ENCODE measurements at regions not wholly inside any gene's neighbourhood (a gene's known extent, or its start where the extent isn't known, plus 50 kb on each side); places are given as distances from the start of the nearest gene placed in this dataset.

- TF ChIP-seq CTCF (IDR thresholded peaks at IDR 0.05) (no peak), MYC (IDR thresholded peaks at IDR 0.05; ENCODE audit: borderline replicate concordance, low read length) (no peak), MAZ (IDR thresholded peaks at IDR 0.05; ENCODE audit: borderline replicate concordance, low read depth, low read length) (no peak), NFE2L2 (conservative IDR thresholded peaks at IDR 0.05; ENCODE audit: low read length) (no peak), EHMT2 (IDR thresholded peaks at IDR 0.05; ENCODE audit: low read depth) (no peak), POLR2A (IDR thresholded peaks at IDR 0.05; ENCODE audit: low read length) (no peak), NPAS2 (CRISPR knock-in tag; IDR thresholded peaks at IDR 0.05; ENCODE audit: borderline replicate concordance) (no peak), USF2 (IDR thresholded peaks at IDR 0.05) (no peak)
These were observed 488.6 kb downstream of the CPS1 start for GRCh38 chr2:211045025-211045424.

Data from A549 (cell line).